ENCODE measurements at regions not wholly inside any gene's neighbourhood (a gene's known extent, or its start where the extent isn't known, plus 50 kb on each side); places are given as distances from the start of the nearest gene placed in this dataset.

DNA sequence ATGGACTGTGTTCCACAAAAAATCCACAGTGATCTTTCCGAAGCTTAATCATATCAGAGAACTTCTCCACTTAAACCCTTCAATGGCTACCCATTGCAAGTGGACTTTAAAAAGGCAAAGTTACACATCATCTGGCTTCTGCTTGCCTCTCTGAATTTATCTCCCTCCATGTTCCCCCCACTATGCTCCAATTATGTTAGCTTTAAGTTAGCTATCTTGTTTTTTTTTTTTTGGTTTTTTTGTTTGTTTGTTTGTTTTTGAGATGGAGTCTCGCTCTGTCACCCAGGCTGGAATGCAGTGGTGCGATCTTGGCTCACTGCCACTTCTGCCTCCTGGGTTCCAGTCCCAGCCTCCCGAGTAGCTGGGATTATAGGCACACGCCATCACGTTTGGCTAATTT lies 166.4 kb upstream of the ADGRL2 start:
- TF ChIP-seq, protein P1, sequence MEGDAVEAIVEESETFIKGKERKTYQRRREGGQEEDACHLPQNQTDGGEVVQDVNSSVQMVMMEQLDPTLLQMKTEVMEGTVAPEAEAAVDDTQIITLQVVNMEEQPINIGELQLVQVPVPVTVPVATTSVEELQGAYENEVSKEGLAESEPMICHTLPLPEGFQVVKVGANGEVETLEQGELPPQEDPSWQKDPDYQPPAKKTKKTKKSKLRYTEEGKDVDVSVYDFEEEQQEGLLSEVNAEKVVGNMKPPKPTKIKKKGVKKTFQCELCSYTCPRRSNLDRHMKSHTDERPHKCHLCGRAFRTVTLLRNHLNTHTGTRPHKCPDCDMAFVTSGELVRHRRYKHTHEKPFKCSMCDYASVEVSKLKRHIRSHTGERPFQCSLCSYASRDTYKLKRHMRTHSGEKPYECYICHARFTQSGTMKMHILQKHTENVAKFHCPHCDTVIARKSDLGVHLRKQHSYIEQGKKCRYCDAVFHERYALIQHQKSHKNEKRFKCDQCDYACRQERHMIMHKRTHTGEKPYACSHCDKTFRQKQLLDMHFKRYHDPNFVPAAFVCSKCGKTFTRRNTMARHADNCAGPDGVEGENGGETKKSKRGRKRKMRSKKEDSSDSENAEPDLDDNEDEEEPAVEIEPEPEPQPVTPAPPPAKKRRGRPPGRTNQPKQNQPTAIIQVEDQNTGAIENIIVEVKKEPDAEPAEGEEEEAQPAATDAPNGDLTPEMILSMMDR (IDR thresholded peaks at IDR 0.05): no peak
- no peak for TF ChIP-seq POLR2A (IDR thresholded peaks at IDR 0.05)
- no peak for TF ChIP-seq POLR2AphosphoS5 (IDR thresholded peaks at IDR 0.05)

All from breast epithelium (tissue), 3 donors.